Retinal pigment epithelial cell (primary cell): ENCODE measurements at regions not wholly inside any gene's neighbourhood (a gene's known extent, or its start where the extent isn't known, plus 50 kb on each side); places are given as distances from the start of the nearest gene placed in this dataset.

Source experiments
- DNase-seq: peaks from one replicate; pipeline ENCODE4 v3.0.0-alpha.2; 2010; ENCODE audit warnings: low read depth
- H3K4me3 ChIP-seq: 2 replicates; pipeline ENCODE4 v1.5.1; 2011; ENCODE audit warnings: mild to moderate bottlenecking, low read length, control low read depth, moderate library complexity
- TF ChIP-seq, protein P1 (sequence below): conservative IDR thresholded peaks from 2 replicates; pipeline ENCODE4 v1.5.1; 2011; ENCODE audit warnings: low read depth, low read length, control low read depth, inconsistent platforms

DNA sequence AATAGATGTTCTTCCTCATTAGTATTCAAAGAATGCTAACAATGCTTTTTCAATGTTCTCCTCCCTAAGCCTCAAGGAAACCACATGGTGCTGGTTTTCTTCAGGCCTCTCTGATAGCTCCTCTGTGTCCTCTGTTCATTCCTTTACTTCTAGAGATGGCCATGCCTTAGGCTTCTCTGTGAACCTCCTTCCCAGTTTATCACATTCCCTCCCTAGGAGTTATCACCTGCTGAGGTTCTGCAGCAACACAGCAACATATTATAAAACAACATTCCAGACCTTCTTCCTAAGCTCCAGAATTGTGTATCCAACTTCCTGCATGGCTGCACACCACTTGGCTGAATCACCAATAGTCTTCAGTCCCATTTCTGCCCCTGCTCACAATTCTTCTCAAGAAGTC lies 325.5 kb downstream of the IRS1 start:
- DNase-seq: no peak
- TF ChIP-seq, protein P1, sequence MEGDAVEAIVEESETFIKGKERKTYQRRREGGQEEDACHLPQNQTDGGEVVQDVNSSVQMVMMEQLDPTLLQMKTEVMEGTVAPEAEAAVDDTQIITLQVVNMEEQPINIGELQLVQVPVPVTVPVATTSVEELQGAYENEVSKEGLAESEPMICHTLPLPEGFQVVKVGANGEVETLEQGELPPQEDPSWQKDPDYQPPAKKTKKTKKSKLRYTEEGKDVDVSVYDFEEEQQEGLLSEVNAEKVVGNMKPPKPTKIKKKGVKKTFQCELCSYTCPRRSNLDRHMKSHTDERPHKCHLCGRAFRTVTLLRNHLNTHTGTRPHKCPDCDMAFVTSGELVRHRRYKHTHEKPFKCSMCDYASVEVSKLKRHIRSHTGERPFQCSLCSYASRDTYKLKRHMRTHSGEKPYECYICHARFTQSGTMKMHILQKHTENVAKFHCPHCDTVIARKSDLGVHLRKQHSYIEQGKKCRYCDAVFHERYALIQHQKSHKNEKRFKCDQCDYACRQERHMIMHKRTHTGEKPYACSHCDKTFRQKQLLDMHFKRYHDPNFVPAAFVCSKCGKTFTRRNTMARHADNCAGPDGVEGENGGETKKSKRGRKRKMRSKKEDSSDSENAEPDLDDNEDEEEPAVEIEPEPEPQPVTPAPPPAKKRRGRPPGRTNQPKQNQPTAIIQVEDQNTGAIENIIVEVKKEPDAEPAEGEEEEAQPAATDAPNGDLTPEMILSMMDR: no peak
- no peak overlapping the region for H3K4me3 ChIP-seq

DNA sequence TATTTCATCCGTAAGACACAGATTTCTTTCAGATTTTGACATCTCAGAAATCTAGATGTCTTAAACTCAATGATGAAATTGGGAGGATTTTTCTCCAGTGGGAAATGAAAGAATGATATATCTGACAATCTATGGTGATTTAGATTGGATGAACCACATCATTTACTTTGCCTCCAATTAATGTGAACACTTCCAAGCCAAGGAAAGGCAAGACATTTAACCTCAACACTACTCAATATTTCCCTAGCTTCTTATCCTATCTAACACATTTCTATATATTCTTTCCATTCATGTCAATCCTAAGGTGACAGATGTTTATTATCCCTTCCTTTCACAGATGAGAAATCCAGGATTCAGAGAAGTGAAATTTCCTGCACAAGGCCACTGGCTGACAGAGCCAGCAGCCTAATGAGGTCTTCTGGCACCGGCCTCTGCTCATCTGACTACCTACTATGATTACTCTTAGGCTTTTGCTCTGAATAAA lies 327.6 kb downstream of the IRS1 start:
- TF ChIP-seq, protein P1: no peak
- DNase-seq: no peak
- H3K4me3 ChIP-seq: no peak overlapping the region

DNA sequence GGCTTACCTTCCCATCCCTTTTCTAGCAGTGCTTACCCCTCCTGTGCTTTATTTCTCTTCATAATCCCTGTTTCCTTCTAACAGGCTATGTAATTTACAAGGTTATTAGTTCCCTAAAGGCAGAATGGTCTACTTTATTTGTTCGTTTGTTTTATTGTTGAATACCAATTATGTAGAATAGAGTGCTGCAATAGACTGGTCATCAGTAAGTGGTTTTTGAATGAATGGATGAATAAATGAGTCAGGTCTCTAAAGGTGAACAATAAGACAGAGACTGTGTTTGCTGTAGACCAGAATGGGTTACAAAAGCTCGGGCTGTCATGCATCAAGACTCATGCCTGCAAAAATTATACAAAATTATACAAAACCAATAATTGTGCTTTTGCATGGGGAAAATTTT lies 332.0 kb downstream of the IRS1 start:
- TF ChIP-seq, protein P1: no peak
- DNase-seq: no peak
- no peak overlapping the region for H3K4me3 ChIP-seq

DNA sequence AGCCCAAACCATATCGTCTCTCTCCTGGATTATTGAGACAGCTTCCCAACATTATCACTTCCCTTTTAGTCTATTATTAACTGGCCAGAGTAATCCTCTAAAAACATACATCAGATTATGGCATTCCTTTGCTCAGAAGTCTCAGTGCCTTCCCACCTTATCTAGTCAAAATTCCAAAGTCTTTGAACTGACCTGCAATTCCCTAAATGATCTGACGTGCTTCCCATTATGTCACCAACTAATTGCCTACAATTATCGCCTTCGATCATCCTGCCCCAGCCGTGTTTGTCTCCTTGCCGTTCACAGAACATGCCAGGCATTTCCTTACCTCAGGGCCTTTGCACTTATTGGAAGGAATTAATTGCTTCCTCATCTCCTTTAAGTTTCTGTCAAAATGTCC lies 332.4 kb downstream of the IRS1 start:
- no peak overlapping the region for H3K4me3 ChIP-seq
- no peak for DNase-seq
- TF ChIP-seq, protein P1: no peak

DNA sequence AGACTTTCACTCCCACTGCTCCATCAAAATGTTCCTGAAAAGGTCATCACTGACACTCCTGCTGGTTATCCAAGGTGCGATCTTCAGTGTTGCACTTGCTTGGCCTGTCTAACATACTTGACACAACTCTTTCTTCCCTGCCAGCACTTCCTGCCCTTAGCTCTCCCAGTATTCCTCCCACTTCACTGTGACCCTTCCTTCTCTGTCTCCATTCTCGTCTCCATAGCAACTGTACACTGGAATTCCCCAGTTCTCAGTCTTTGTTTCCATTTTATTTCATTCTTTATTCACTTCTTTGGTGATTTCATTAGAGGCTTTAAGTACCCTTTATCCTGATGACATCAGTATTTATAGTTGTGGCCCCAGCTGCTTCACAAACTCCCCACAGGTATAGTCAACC lies 333.0 kb downstream of the IRS1 start:
- no peak for DNase-seq
- no peak overlapping the region for H3K4me3 ChIP-seq
- TF ChIP-seq, protein P1: no peak

DNA sequence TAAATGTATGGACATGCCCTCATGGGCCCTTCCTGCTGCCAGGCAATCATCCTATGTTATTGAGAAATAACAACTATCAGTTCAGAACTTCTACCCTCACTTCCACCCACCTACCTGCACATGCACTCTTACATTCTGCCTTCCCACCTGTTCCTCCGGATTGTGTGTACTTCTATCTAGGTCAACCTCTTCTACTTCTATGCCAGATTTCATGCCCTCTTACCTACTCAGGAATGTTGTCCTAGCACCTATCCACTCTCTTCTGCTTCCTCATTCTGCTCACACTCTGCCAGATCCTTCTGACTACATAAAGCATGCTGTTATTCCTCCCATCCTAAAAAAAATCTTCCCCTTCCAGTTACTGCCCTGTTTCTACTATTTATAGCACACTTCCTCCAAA lies 333.5 kb downstream of the IRS1 start:
- no peak for DNase-seq
- H3K4me3 ChIP-seq: no peak overlapping the region
- TF ChIP-seq, protein P1: no peak

DNA sequence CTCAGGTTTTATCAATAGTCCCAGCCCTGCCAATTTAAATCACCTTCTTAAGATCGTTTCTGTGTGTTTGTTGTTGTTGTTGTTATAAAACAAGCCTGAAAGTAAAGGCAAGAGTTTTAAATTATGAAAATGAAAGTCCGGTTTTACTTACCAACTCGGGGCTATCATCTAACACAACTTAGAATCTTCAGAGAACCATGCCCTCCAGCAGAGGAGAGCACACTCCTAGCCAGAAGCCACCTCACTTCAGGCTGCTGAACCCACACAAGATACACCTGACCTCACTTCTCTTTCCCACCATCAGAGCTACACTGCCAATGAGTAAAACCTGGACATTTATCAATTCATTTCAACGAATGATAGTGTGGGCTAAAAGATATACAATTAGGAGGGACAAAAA lies 335.2 kb downstream of the IRS1 start:
- TF ChIP-seq, protein P1: no peak
- no peak for DNase-seq
- no peak overlapping the region for H3K4me3 ChIP-seq
